ENCODE measurements at regions not wholly inside any gene's neighbourhood (a gene's known extent, or its start where the extent isn't known, plus 50 kb on each side); places are given as distances from the start of the nearest gene placed in this dataset.

- TF ChIP-seq CTCF (IDR thresholded peaks at IDR 0.05) (no peak), POLR2AphosphoS5 (IDR thresholded peaks at IDR 0.05; ENCODE audit: insufficient read depth in 1 of 2, low read depth in 1 of 2) (no peak), POLR2A (IDR thresholded peaks at IDR 0.05) (no peak)
Observed at GRCh38 chr18:78410094-78410786, 569.4 kb upstream of the SALL3 start.

Measured in vagina (tissue), 2 donors.